ENCODE measurements at regions not wholly inside any gene's neighbourhood (a gene's known extent, or its start where the extent isn't known, plus 50 kb on each side); places are given as distances from the start of the nearest gene placed in this dataset.

- TF ChIP-seq CTCF (conservative IDR thresholded peaks at IDR 0.05; ENCODE audit: low read depth, low read length) (no peak), EZH2 (IDR thresholded peaks at IDR 0.05; ENCODE audit: borderline replicate concordance, low read depth, low read length, poor library complexity, severe bottlenecking) (no peak)
Observed at GRCh38 chr1:79744746-79745145, 738.2 kb upstream of the ADGRL4 start.

Data from A673 (cell line).